Muscle of leg (tissue), 3 donors: ENCODE measurements at regions not wholly inside any gene's neighbourhood (a gene's known extent, or its start where the extent isn't known, plus 50 kb on each side); places are given as distances from the start of the nearest gene placed in this dataset.

Experiments
- DNase-seq: peaks from one replicate; pipeline ENCODE4 v3.0.0; 2013
- H3K27ac ChIP-seq: one replicate; pipeline ENCODE4 v1.5.1; 2013; ENCODE audit warnings: mild to moderate bottlenecking, low read length, control low read depth
- H3K27me3 ChIP-seq: one replicate; pipeline ENCODE4 v1.6.1; 2013; ENCODE audit warnings: low read length; ENCODE audit not compliant: control insufficient read depth, insufficient read depth
- H3K36me3 ChIP-seq: one replicate; pipeline ENCODE4 v1.6.1; 2013; ENCODE audit warnings: low read length; ENCODE audit not compliant: control insufficient read depth, insufficient read depth
- H3K4me1 ChIP-seq: one replicate; pipeline ENCODE4 v1.6.1; 2013; ENCODE audit warnings: low read length; ENCODE audit not compliant: control insufficient read depth, insufficient read depth
- H3K4me3 ChIP-seq: one replicate; pipeline ENCODE4 v1.5.1; 2013; ENCODE audit warnings: low read length, control low read depth
- H3K9me3 ChIP-seq: replicated peaks from 2 replicates; pipeline ENCODE4 v1.6.1; 2013; ENCODE audit warnings: low read depth, low read length; ENCODE audit not compliant: control insufficient read depth
- WGBS: methylation state at CpG from one replicate; pipeline ENCODE4 v1.1.5; 2013; ENCODE audit warnings: missing lambda C conversion rate; ENCODE audit not compliant: insufficient coverage; 5-methylcytosine and 5-hydroxymethylcytosine counted together

GRCh38 chr17:59451706-59452105 is 113.7 kb upstream of the DHX40 start:
- WGBS = no CpG with 5 or more reads among the region's 5 CpGs
- no peak overlapping the region for H3K4me3 ChIP-seq
- H3K36me3 ChIP-seq = no peaks in the 10 kb centered on the region
- DNase-seq = no peak
- no peaks in the 10 kb centered on the region for H3K9me3 ChIP-seq
- H3K4me1 ChIP-seq = no peaks in the 10 kb centered on the region
- no peaks in the 10 kb centered on the region for H3K27me3 ChIP-seq
- H3K27ac ChIP-seq = no peak overlapping the region

GRCh38 chr17:59454633-59455105 is 110.7 kb upstream of the DHX40 start:
- no peak overlapping the region for H3K27ac ChIP-seq
- DNase-seq = no peak

GRCh38 chr17:59456428-59456827 is 109.0 kb upstream of the DHX40 start:
- no peaks in the 10 kb centered on the region for H3K36me3 ChIP-seq
- no peaks in the 10 kb centered on the region for H3K4me1 ChIP-seq
- 91% methylated on average over 6 of the region's 7 CpGs for WGBS
- H3K9me3 ChIP-seq = no peaks in the 10 kb centered on the region
- no peaks in the 10 kb centered on the region for H3K27me3 ChIP-seq
- H3K4me3 ChIP-seq = no peak overlapping the region
- no peak overlapping the region for H3K27ac ChIP-seq
- no peak for DNase-seq

More at GRCh38 chr17:59454633-59455105, 110.7 kb upstream of the DHX40 start:
- H3K4me1 ChIP-seq = no peaks in the 10 kb centered on the region
- no peak overlapping the region for H3K4me3 ChIP-seq
- H3K27me3 ChIP-seq = no peaks in the 10 kb centered on the region
- no peaks in the 10 kb centered on the region for H3K9me3 ChIP-seq
- H3K36me3 ChIP-seq = no peaks in the 10 kb centered on the region
- 79% methylated on average over 2 of the region's 3 CpGs for WGBS

- Histone ChIP-seq H3K27me3 (no peaks in the 10 kb centered on the region), H3K36me3 (no peaks in the 10 kb centered on the region), H3K4me3 (no peak overlapping the region), H3K9me3 (no peaks in the 10 kb centered on the region), H3K4me1 (no peaks in the 10 kb centered on the region), H3K27ac (no peak overlapping the region)
- 90% methylated on average over 3 of the region's 5 CpGs for WGBS
- DNase-seq = no peak
These were observed 108.3 kb upstream of the DHX40 start for GRCh38 chr17:59456923-59457615.

GRCh38 chr17:59462385-59462784 is 103.0 kb upstream of the DHX40 start:
- Histone ChIP-seq H3K27ac (no peak overlapping the region), H3K4me1 (no peaks in the 10 kb centered on the region), H3K9me3 (no peaks in the 10 kb centered on the region), H3K36me3 (no peaks in the 10 kb centered on the region), H3K4me3 (no peak overlapping the region), H3K27me3 (no peaks in the 10 kb centered on the region)
- WGBS = 89% methylated on average over 4 of the region's 4 CpGs
- DNase-seq = no peak

GRCh38 chr17:59464246-59464645 is 101.2 kb upstream of the DHX40 start:
- Histone ChIP-seq H3K27me3 (no peaks in the 10 kb centered on the region), H3K4me3 (no peak overlapping the region), H3K9me3 (no peaks in the 10 kb centered on the region), H3K36me3 (no peaks in the 10 kb centered on the region), H3K27ac (no peak overlapping the region), H3K4me1 (no peaks in the 10 kb centered on the region)
- DNase-seq = no peak
- 87% methylated on average over 5 of the region's 5 CpGs for whole genome bisulfite sequencing

- H3K4me3 ChIP-seq = no peak overlapping the region
- H3K27me3 ChIP-seq = no peaks in the 10 kb centered on the region
- no peak for DNase-seq
- H3K27ac ChIP-seq = no peak overlapping the region
- no peaks in the 10 kb centered on the region for H3K4me1 ChIP-seq
- no peaks in the 10 kb centered on the region for H3K36me3 ChIP-seq
- no CpG with 5 or more reads among the region's 6 CpGs for WGBS
- H3K9me3 ChIP-seq = no peaks in the 10 kb centered on the region
These were observed 99.5 kb upstream of the DHX40 start for GRCh38 chr17:59465949-59466307.

- Histone ChIP-seq H3K9me3 (no peaks in the 10 kb centered on the region), H3K4me3 (no peak overlapping the region), H3K27me3 (no peaks in the 10 kb centered on the region), H3K4me1 (no peaks in the 10 kb centered on the region), H3K36me3 (no peaks in the 10 kb centered on the region), H3K27ac (no peak overlapping the region)
- no peak for DNase-seq
- WGBS = 90% methylated on average over 4 of the region's 5 CpGs
These were observed 98.2 kb upstream of the DHX40 start for GRCh38 chr17:59466946-59467801.

- Histone ChIP-seq H3K4me1 (no peaks in the 10 kb centered on the region), H3K36me3 (no peaks in the 10 kb centered on the region), H3K4me3 (no peak overlapping the region), H3K9me3 (no peaks in the 10 kb centered on the region), H3K27ac (no peak overlapping the region), H3K27me3 (no peaks in the 10 kb centered on the region)
- no CpG with 5 or more reads among the region's 8 CpGs for WGBS
- DNase-seq = no peak
These were observed 95.5 kb upstream of the DHX40 start for GRCh38 chr17:59469786-59470485.
